DND-41 (cell line): ENCODE measurements at regions not wholly inside any gene's neighbourhood (a gene's known extent, or its start where the extent isn't known, plus 50 kb on each side); places are given as distances from the start of the nearest gene placed in this dataset.

Source experiments
- CTCF ChIP-seq: IDR thresholded peaks from 2 replicates; pipeline ENCODE4 v1.5.1; 2012; ENCODE audit warnings: borderline replicate concordance, low read length, moderate library complexity, mild to moderate bottlenecking; ENCODE audit not compliant: poor library complexity, severe bottlenecking; ENCODE audit errors: extremely low read depth
- EZH2 ChIP-seq: IDR thresholded peaks from 3 replicates; pipeline ENCODE4 v1.6.1; 2012; ENCODE audit warnings: borderline replicate concordance, low read depth, mild to moderate bottlenecking, moderate library complexity, low read length, inconsistent platforms; ENCODE audit not compliant: severe bottlenecking

GRCh38 chr7:46449743-46450142 lies 528.7 kb upstream of the IGFBP3 start:
- TF ChIP-seq EZH2, result no peak
- no peak for TF ChIP-seq CTCF
